Osteoblast (primary cell): ENCODE measurements at regions not wholly inside any gene's neighbourhood (a gene's known extent, or its start where the extent isn't known, plus 50 kb on each side); places are given as distances from the start of the nearest gene placed in this dataset.

Experiments
- DNase-seq: peaks from one replicate; pipeline ENCODE4 v3.0.0; 2011; ENCODE audit warnings: low spot score, mixed read lengths; ENCODE audit not compliant: insufficient read length; ENCODE audit errors: missing footprints
- H2AFZ ChIP-seq: 2 replicates; pipeline ENCODE4 v1.6.0; 2011; ENCODE audit warnings: mild to moderate bottlenecking, low read length
- H3K27ac ChIP-seq: 2 replicates; pipeline ENCODE4 v1.5.1; 2011; ENCODE audit warnings: mild to moderate bottlenecking, low read depth, low read length, moderate library complexity
- H3K27me3 ChIP-seq: 2 replicates; pipeline ENCODE4 v1.6.0; 2012; ENCODE audit warnings: mild to moderate bottlenecking, control low read depth, inconsistent platforms, low read length, moderate library complexity; ENCODE audit not compliant: insufficient read depth
- H3K36me3 ChIP-seq: 2 replicates; pipeline ENCODE4 v1.5.1; 2011; ENCODE audit warnings: mild to moderate bottlenecking, low read length, control low read depth, moderate library complexity; ENCODE audit not compliant: insufficient read depth
- H3K4me1 ChIP-seq: 2 replicates; pipeline ENCODE4 v1.5.1; 2011; ENCODE audit warnings: mild to moderate bottlenecking, low read length, control low read depth, moderate library complexity; ENCODE audit not compliant: insufficient read depth
- H3K4me2 ChIP-seq: 2 replicates; pipeline ENCODE4 v1.6.0; 2011; ENCODE audit warnings: mild to moderate bottlenecking, low read length; ENCODE audit not compliant: insufficient read depth
- H3K4me3 ChIP-seq: fragments of 200-600 bp; sonication (generic); 3 replicates; pipeline ENCODE4 v1.5.1; 2012; ENCODE audit warnings: mild to moderate bottlenecking, low read length, inconsistent platforms; ENCODE audit not compliant: insufficient read depth
- H3K79me2 ChIP-seq: 2 replicates; pipeline ENCODE4 v1.6.0; 2012; ENCODE audit warnings: mild to moderate bottlenecking, low read length, control low read depth, inconsistent platforms; ENCODE audit not compliant: insufficient read depth
- H3K9me3 ChIP-seq: 2 replicates; pipeline ENCODE4 v1.5.1; 2011; ENCODE audit warnings: low read depth, low read length, control low read depth
- H4K20me1 ChIP-seq: 2 replicates; pipeline ENCODE4 v1.6.0; 2012; ENCODE audit warnings: mild to moderate bottlenecking, low read length, control low read depth; ENCODE audit not compliant: insufficient read depth
- TF ChIP-seq, protein P1 (sequence below): IDR thresholded peaks from 2 replicates; pipeline ENCODE4 v1.5.1; 2011; ENCODE audit warnings: mild to moderate bottlenecking, low read depth, low read length, moderate library complexity; ENCODE audit errors: extremely low read depth

GRCh38 chr1:232285138-232285537, 344.8 kb downstream of the SIPA1L2 start:
- H3K27me3 ChIP-seq, result no peaks in the 10 kb centered on the region
- no peak overlapping the region for H3K27ac ChIP-seq
- no peak overlapping the region for H2AFZ ChIP-seq
- no peaks in the 10 kb centered on the region for H4K20me1 ChIP-seq
- no peaks in the 10 kb centered on the region for H3K4me1 ChIP-seq
- TF ChIP-seq, protein P1, sequence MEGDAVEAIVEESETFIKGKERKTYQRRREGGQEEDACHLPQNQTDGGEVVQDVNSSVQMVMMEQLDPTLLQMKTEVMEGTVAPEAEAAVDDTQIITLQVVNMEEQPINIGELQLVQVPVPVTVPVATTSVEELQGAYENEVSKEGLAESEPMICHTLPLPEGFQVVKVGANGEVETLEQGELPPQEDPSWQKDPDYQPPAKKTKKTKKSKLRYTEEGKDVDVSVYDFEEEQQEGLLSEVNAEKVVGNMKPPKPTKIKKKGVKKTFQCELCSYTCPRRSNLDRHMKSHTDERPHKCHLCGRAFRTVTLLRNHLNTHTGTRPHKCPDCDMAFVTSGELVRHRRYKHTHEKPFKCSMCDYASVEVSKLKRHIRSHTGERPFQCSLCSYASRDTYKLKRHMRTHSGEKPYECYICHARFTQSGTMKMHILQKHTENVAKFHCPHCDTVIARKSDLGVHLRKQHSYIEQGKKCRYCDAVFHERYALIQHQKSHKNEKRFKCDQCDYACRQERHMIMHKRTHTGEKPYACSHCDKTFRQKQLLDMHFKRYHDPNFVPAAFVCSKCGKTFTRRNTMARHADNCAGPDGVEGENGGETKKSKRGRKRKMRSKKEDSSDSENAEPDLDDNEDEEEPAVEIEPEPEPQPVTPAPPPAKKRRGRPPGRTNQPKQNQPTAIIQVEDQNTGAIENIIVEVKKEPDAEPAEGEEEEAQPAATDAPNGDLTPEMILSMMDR, result no peak
- no peak for DNase-seq
- H3K36me3 ChIP-seq, result no peaks in the 10 kb centered on the region
- H3K4me2 ChIP-seq, result no peak overlapping the region
- no peaks in the 10 kb centered on the region for H3K9me3 ChIP-seq
- H3K4me3 ChIP-seq, result no peak overlapping the region
- no peaks in the 10 kb centered on the region for H3K79me2 ChIP-seq

DNA sequence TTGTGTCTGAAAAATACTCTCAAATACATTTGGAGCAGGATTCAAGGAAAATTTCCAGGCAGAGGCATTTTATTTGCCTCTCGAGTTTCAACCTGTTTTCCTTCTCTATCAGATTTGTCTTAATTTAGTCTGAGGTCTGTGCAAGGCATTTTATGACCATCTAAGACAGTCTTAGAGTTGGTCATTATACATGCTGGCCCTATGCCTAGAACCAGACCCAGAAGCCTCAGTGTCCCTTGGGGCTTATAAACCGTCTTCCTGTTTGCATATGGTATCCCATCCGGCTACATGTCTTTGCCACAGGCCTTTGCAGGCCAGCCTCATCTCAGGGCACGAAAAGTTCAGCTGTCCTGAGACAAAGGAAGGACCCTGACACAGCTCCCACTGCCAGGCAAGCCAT, 346.1 kb downstream of the SIPA1L2 start:
- no peaks in the 10 kb centered on the region for H3K36me3 ChIP-seq
- no peaks in the 10 kb centered on the region for H3K27me3 ChIP-seq
- no peaks in the 10 kb centered on the region for H4K20me1 ChIP-seq
- H3K4me3 ChIP-seq, result no peak overlapping the region
- no peaks in the 10 kb centered on the region for H3K79me2 ChIP-seq
- H3K27ac ChIP-seq, result no peak overlapping the region
- no peak for DNase-seq
- TF ChIP-seq, protein P1, result no peak
- H3K9me3 ChIP-seq, result no peaks in the 10 kb centered on the region
- H3K4me1 ChIP-seq, result no peaks in the 10 kb centered on the region
- H3K4me2 ChIP-seq, result no peak overlapping the region
- no peak overlapping the region for H2AFZ ChIP-seq

DNA sequence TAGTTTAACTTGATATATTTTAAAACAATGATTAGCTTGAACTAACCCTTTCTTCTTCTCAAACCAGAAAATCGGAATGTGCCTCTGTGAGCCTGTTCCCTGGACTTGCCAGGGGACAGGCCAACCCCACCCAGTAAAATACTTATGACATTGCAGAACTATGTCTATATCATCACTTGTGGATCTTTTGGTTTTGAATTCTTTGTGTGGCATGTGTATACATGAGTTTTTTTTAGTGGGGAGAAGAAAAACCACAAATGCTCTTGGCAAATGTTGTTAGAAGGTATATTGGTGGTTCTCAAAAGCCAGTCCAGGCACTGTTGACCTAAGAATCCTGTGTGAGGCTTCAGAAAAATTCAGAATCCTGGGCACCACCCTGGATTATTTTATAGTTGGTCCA, 347.4 kb downstream of the SIPA1L2 start:
- Histone ChIP-seq H3K4me3 (no peak overlapping the region), H2AFZ (no peak overlapping the region), H4K20me1 (no peaks in the 10 kb centered on the region), H3K9me3 (no peaks in the 10 kb centered on the region), H3K4me2 (no peak overlapping the region), H3K27me3 (no peaks in the 10 kb centered on the region), H3K79me2 (no peaks in the 10 kb centered on the region), H3K4me1 (no peaks in the 10 kb centered on the region), H3K36me3 (no peaks in the 10 kb centered on the region), H3K27ac (no peak overlapping the region)
- no peak for DNase-seq
- TF ChIP-seq, protein P1, result no peak

DNA sequence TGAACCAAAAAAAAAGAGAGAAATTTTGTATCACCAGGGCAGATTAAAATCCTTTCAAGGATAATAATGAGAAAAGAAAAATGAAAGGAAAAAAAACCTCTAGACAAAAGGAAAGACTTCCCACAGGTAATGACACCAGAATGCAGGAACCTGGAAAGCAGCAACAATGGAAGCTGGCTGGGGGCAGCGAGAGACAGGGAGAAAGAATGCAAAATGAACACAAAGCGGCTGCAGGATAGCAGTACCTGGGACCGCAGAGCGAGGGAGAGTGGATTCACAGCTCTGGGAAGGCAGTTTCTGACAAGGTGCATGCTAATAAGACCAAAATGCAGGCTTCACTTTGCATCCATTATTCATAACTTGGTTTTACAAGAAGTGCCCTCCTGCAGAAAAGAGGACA, 349.0 kb downstream of the SIPA1L2 start:
- Histone ChIP-seq H3K79me2 (no peaks in the 10 kb centered on the region), H3K4me2 (no peak overlapping the region), H3K27me3 (no peaks in the 10 kb centered on the region), H3K9me3 (no peaks in the 10 kb centered on the region), H3K27ac (no peak overlapping the region), H3K4me1 (no peaks in the 10 kb centered on the region), H3K36me3 (no peaks in the 10 kb centered on the region), H4K20me1 (no peaks in the 10 kb centered on the region), H2AFZ (no peak overlapping the region), H3K4me3 (no peak overlapping the region)
- TF ChIP-seq, protein P1, result no peak
- no peak for DNase-seq
